Neural progenitor cell (in vitro differentiated cells): ENCODE measurements at regions not wholly inside any gene's neighbourhood (a gene's known extent, or its start where the extent isn't known, plus 50 kb on each side); places are given as distances from the start of the nearest gene placed in this dataset.

Experiments
- CTCF ChIP-seq: fragments of 200-600 bp; sonication (generic); IDR thresholded peaks from 2 replicates; pipeline ENCODE4 v1.5.1; 2017; ENCODE audit warnings: antibody characterized with exemption, mild to moderate bottlenecking
- EZH2 ChIP-seq: fragments of 200-600 bp; sonication (generic); IDR thresholded peaks from 2 replicates; pipeline ENCODE4 v1.6.1; 2017; ENCODE audit warnings: antibody characterized with exemption, mild to moderate bottlenecking, moderate library complexity

GRCh38 chr3:176106380-176106779 lies 1090.9 kb downstream of the TBL1XR1 start:
- TF ChIP-seq CTCF (no peak), EZH2 (no peak)
